GM12875 (cell line): ENCODE measurements at regions not wholly inside any gene's neighbourhood (a gene's known extent, or its start where the extent isn't known, plus 50 kb on each side); places are given as distances from the start of the nearest gene placed in this dataset.

Experiments
- H3K4me3 ChIP-seq: one replicate; pipeline ENCODE4 v1.5.1; 2011; ENCODE audit warnings: low read depth, low read length, control low read depth
- CTCF ChIP-seq: IDR thresholded peaks from 2 replicates; pipeline ENCODE4 v1.5.1; 2011; ENCODE audit warnings: low read depth, mild to moderate bottlenecking, control low read depth, inconsistent platforms, low read length, moderate library complexity, borderline replicate concordance; ENCODE audit not compliant: insufficient read depth

DNA sequence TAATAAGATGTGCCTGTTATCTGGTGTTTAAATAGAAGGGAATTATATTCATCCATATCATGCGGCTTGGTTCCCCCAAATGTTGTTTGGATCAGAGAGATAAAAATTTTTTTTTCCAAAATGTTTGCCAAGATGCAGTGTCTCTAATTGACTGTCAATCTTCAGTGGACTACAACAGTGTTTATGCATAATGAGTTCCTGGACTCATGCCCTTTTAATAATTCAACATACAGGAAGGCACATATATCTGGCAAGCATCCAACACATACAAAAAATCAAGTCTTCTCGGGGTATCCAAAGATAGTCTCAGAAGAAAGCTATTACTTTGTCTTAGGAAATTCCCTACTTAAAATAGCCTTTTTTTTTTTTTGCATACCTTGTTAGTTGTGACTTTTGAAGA lies 1534.7 kb downstream of the EFNA5 start:
- TF ChIP-seq CTCF = no peak
- no peak overlapping the region for H3K4me3 ChIP-seq

DNA sequence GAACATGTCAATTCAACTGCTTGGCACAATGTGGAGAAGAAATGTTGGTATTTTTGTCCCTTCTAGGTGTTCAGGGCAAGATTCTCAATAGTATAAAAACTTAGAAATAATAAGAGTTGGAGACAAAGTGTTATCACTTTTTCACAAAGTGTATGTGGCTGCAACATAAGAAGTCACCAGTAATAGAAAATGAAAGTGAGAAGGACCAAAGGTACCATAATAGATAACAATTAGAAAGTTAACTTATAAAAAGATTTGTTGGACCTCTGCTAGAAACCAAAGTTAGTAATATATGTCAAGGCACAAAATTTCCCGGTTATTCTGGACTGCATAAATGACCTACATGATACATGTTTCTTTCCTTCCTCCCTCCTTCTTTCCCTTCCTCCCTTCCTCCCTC lies 1535.3 kb downstream of the EFNA5 start:
- no peak for TF ChIP-seq CTCF
- H3K4me3 ChIP-seq = no peak overlapping the region

DNA sequence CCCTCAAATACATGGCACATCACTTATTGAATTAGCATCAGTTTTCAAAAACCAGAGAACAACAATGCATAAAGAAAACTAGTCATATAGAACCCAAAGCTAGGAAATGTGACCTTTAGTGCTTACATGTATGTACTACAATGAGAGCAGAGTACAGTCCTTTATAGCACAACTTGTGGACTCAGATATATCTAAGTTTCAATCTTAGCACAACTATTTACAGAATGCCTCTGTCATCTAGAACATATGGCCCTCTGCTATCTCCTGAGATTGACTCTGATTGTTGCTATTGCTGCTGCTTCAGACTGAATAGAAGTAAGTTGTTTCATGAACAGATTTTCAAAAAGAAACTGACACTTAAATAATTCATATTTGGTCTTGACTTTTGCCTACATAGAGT lies 1536.2 kb downstream of the EFNA5 start:
- H3K4me3 ChIP-seq = no peak overlapping the region
- no peak for TF ChIP-seq CTCF

DNA sequence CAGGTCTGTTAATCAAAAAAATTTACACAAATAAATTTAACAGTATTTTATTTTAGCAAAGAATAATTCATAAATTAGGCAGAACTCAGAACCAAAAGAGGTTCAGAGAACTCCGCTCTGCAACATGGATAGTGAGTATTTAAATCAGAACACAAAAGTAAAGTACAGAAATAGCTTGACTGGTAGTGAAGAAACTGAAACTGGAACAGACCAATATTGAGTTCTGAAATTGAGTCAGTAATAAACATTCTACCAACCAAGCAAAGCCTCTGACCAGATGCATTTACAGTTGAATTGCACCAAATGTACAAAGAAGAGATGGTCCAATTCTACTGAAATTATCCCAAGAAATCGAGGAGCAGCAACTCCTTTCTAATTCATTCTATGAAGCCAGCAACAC lies 1542.8 kb downstream of the EFNA5 start:
- no peak for TF ChIP-seq CTCF
- H3K4me3 ChIP-seq = no peak overlapping the region

DNA sequence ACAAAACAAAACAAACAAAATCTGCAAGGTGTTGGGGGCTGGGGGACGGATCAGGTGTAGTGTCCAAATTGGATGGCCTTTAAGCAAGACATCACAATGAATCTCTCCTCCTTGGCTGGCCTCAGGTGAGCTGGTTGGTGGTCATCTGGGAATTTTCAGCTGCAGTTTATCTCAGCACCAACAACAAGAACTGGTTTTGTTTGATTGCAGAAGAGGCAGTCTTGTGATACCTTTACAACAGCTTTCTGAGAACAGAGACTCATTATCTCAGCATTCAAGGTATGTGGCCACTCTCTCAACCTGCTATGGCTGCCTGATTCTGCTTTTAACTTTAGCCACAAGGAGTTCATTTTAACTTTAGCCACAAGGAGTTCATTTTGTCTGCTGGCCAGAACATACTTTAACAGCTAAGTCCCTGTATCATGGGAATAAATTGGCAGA lies 1543.4 kb downstream of the EFNA5 start:
- no peak overlapping the region for H3K4me3 ChIP-seq
- TF ChIP-seq CTCF = no peak

DNA sequence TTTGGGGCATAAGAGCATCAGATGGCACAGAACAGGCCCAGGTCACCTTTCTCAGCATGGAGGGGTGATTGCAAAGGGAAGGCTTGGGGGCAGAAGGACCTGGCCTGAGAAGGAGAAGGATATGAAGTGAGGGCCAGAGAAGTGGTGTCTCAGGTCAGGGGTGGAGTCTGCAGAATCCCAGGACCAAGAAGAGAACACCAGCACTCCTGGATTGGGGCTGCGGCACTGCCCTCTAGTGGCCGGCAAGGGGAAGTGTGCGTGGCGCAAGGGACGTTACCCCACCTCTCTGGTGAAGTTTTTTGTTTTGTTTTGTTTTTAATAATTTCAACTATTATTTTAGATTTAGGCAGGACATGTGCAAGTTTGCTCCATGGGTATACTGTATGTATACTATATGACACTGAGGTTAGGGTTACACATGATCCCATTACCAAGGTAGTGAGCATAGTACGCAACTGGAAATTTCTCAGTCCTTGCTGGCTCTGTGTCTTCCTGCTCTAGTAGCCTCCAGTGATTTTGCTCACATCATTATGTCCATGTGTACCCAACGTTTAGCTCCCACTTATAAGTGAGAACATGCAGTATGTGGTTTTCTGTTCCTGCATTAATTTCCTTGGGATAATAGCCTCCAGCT lies 1548.6 kb downstream of the EFNA5 start:
- H3K4me3 ChIP-seq = no peak overlapping the region
- peak; percentile 95 for TF ChIP-seq CTCF

- no peak for TF ChIP-seq CTCF
- no peak overlapping the region for H3K4me3 ChIP-seq
Measured at GRCh38 chr5:106116682-106117081, 1554.1 kb downstream of the EFNA5 start.
